Tibial nerve (tissue), 4 donors: ENCODE measurements at regions not wholly inside any gene's neighbourhood (a gene's known extent, or its start where the extent isn't known, plus 50 kb on each side); places are given as distances from the start of the nearest gene placed in this dataset.

Source experiments
- EP300 ChIP-seq, 2 donors: sonication (generic); formaldehyde crosslinking; IDR thresholded peaks; one replicate each; pipeline ENCODE4 v1.6.1; 2017; ENCODE audit warnings: antibody characterized with exemption in 2 of 2, mild to moderate bottlenecking in 1 of 2
- POLR2A ChIP-seq, 2 donors: fragments of 450-650 bp; IDR thresholded peaks; one replicate each; pipeline ENCODE4 v1.6.1; 2017; ENCODE audit warnings: antibody characterized with exemption in 2 of 2, mild to moderate bottlenecking in 2 of 2, moderate library complexity in 2 of 2
- TF ChIP-seq, protein P1 (sequence below), 5 experiments: fragments of 200-600 bp in 3 of 5; fragments of 450-650 bp in 2 of 5; sonication (generic) in 3 of 5; IDR thresholded peaks; one replicate each; pipeline ENCODE4 v1.5.1; 2016 to 2019; ENCODE audit warnings: antibody characterized with exemption in 5 of 5, mild to moderate bottlenecking in 3 of 5, moderate library complexity in 2 of 5

DNA sequence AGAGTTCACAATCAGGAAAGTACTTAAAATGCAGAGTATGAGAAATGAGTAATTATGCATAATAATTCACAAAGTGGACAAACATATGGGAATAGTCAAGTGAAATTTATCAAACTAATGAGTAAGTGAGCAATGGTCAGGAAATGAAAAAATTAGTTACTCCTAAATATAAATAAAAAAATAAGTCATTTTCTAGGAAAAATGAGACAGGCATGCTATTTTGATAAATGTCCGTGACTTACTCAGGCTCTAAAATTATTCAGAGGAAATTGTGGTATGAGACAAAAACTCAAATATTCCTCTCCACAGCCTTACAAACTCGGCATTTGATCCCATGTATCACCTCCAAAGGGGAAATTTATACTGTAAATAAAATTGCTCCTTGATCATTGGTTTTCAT is 181.2 kb downstream of the COX18 start:
- TF ChIP-seq, protein P1, sequence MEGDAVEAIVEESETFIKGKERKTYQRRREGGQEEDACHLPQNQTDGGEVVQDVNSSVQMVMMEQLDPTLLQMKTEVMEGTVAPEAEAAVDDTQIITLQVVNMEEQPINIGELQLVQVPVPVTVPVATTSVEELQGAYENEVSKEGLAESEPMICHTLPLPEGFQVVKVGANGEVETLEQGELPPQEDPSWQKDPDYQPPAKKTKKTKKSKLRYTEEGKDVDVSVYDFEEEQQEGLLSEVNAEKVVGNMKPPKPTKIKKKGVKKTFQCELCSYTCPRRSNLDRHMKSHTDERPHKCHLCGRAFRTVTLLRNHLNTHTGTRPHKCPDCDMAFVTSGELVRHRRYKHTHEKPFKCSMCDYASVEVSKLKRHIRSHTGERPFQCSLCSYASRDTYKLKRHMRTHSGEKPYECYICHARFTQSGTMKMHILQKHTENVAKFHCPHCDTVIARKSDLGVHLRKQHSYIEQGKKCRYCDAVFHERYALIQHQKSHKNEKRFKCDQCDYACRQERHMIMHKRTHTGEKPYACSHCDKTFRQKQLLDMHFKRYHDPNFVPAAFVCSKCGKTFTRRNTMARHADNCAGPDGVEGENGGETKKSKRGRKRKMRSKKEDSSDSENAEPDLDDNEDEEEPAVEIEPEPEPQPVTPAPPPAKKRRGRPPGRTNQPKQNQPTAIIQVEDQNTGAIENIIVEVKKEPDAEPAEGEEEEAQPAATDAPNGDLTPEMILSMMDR (IDR thresholded peaks at IDR 0.05): no peak
- TF ChIP-seq EP300 (IDR thresholded peaks at IDR 0.05) (no peak), POLR2A (IDR thresholded peaks at IDR 0.05) (no peak)
